ENCODE measurements at regions not wholly inside any gene's neighbourhood (a gene's known extent, or its start where the extent isn't known, plus 50 kb on each side); places are given as distances from the start of the nearest gene placed in this dataset.

- TF ChIP-seq, protein P1, sequence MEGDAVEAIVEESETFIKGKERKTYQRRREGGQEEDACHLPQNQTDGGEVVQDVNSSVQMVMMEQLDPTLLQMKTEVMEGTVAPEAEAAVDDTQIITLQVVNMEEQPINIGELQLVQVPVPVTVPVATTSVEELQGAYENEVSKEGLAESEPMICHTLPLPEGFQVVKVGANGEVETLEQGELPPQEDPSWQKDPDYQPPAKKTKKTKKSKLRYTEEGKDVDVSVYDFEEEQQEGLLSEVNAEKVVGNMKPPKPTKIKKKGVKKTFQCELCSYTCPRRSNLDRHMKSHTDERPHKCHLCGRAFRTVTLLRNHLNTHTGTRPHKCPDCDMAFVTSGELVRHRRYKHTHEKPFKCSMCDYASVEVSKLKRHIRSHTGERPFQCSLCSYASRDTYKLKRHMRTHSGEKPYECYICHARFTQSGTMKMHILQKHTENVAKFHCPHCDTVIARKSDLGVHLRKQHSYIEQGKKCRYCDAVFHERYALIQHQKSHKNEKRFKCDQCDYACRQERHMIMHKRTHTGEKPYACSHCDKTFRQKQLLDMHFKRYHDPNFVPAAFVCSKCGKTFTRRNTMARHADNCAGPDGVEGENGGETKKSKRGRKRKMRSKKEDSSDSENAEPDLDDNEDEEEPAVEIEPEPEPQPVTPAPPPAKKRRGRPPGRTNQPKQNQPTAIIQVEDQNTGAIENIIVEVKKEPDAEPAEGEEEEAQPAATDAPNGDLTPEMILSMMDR (IDR thresholded peaks at IDR 0.05), result no peak
- DNase-seq (no peak), ATAC-seq (no peak)
- H3K27ac Mint-ChIP-seq, result no peak overlapping the region
- Histone ChIP-seq H3K27ac (ENCODE audit: low read length) (no peak overlapping the region), H3K36me3 (ENCODE audit: control insufficient read depth, insufficient read depth, low read length) (no peaks in the 10 kb centered on the region), H3K27me3 (ENCODE audit: control insufficient read depth, insufficient read depth, low read length) (no peaks in the 10 kb centered on the region), H3K4me3 (ENCODE audit: low read length) (no peak overlapping the region), H3K9me3 (ENCODE audit: control insufficient read depth, insufficient read depth, low read length) (no peaks in the 10 kb centered on the region), H3K4me1 (ENCODE audit: control insufficient read depth, insufficient read depth, low read length) (no peaks in the 10 kb centered on the region)
- WGBS (ENCODE audit: insufficient coverage), result 88% methylated on average over 2 of the region's 2 CpGs
- peaks cover 0 to 7% of the 10 kb centered on the region in 2 donors for H3K27me3 Mint-ChIP-seq (ENCODE audit: low read depth in 2 of 2)
- no peaks in the 10 kb centered on the region for H3K4me1 Mint-ChIP-seq
- H3K9me3 Mint-ChIP-seq, result peaks cover 0 to 2% of the 10 kb centered on the region in 2 donors
- no peaks in the 10 kb centered on the region for H3K36me3 Mint-ChIP-seq
- intact Hi-C loops (cut with micrococcal nuclease), result no loop called here
- no peak overlapping the region for H3K4me3 Mint-ChIP-seq
These were observed 651.6 kb upstream of the RORB start for GRCh38 chr9:73845539-73845938.

DNA sequence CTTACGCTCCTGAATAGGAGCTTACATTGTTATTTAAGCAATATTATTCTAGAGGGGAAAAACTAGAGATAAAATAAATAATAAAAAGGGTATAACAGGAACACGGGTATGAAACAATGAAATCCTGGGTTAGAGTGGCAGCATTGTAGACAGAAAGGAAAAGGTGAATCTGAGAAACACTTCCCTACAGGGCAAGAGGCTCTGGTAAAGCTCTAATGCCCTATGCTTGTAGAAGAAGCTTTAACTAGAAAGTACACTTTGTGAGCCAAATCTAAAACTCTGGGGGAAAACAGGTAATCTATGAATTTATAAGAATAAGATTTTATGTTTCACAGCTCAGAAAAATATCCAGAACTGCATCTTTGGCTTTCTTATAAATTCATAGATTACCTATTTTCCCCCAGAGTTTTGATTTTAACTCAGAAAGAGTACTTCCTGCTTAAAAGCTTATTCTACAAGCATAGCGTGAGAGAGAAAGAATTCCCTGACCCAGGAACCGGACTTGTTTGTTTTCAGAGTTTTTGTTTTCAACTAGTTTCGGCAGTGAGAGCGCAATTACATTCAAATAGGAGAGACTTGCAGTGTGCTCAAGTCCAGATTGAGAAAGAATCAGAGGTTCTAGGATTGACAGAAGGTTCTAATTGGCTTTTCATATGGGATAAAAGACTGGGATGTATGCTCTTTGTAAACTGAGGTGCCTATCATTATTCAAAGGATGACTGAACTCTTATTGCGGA lies 651.0 kb upstream of the RORB start:
- Histone ChIP-seq H3K36me3 (ENCODE audit: control insufficient read depth, insufficient read depth, low read length) (no peaks in the 10 kb centered on the region), H3K9me3 (ENCODE audit: control insufficient read depth, insufficient read depth, low read length) (no peaks in the 10 kb centered on the region), H3K27me3 (ENCODE audit: control insufficient read depth, insufficient read depth, low read length) (no peaks in the 10 kb centered on the region), H3K4me3 (ENCODE audit: low read length) (no peak overlapping the region), H3K27ac (ENCODE audit: low read length) (no peak overlapping the region), H3K4me1 (ENCODE audit: control insufficient read depth, insufficient read depth, low read length) (no peaks in the 10 kb centered on the region)
- Mint-ChIP-seq H3K4me3 (no peak overlapping the region), H3K4me1 (no peaks in the 10 kb centered on the region), H3K36me3 (no peaks in the 10 kb centered on the region), H3K9me3 (peaks cover 0 to 4% of the 10 kb centered on the region in 2 donors), H3K27me3 (ENCODE audit: low read depth in 2 of 2) (peaks cover 0 to 7% of the 10 kb centered on the region in 2 donors), H3K27ac (no peak overlapping the region)
- 93% methylated on average over 6 of the region's 7 CpGs for WGBS (ENCODE audit: insufficient coverage)
- intact Hi-C loops (cut with micrococcal nuclease), result no loop called here
- DNase-seq, result no peak
- ATAC-seq, result no peak
- TF ChIP-seq, protein P1 (IDR thresholded peaks at IDR 0.05), result no peak

DNA sequence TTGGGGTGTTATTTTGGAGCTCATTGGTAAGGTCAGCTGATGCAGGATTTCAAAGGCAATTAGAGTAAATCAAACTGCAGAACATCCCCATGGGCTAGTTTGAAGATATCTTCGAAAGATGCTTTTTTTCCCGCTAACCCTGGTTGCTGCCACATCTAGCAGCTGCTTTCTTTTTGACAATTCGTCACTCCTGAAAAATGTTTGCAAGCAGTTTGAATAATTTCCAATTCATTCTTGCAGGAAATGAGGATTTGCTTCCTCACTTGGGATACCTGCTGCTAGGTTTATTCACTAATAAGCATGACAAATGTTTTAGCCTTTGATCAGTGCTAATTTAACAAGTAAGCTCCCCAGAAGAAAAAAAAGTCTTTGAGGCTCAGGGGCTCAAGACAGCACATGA lies 649.6 kb upstream of the RORB start:
- intact Hi-C loops (cut with micrococcal nuclease), result no loop called here
- TF ChIP-seq, protein P1 (IDR thresholded peaks at IDR 0.05), result no peak
- Mint-ChIP-seq H3K27me3 (ENCODE audit: low read depth in 2 of 2) (peaks cover 0 to 7% of the 10 kb centered on the region in 2 donors), H3K9me3 (peaks cover 0 to 5% of the 10 kb centered on the region in 2 donors), H3K36me3 (no peaks in the 10 kb centered on the region), H3K4me3 (no peak overlapping the region), H3K27ac (no peak overlapping the region), H3K4me1 (no peaks in the 10 kb centered on the region)
- DNase-seq, result no peak
- H3K27ac ChIP-seq (ENCODE audit: low read length), result no peak overlapping the region
- no peak for ATAC-seq
- H3K4me1 ChIP-seq (ENCODE audit: control insufficient read depth, insufficient read depth, low read length), result no peaks in the 10 kb centered on the region
- no peaks in the 10 kb centered on the region for H3K9me3 ChIP-seq (ENCODE audit: control insufficient read depth, insufficient read depth, low read length)
- H3K36me3 ChIP-seq (ENCODE audit: control insufficient read depth, insufficient read depth, low read length), result no peaks in the 10 kb centered on the region
- no peak overlapping the region for H3K4me3 ChIP-seq (ENCODE audit: low read length)
- 77% methylated on average over 3 of the region's 3 CpGs for WGBS (ENCODE audit: insufficient coverage)
- H3K27me3 ChIP-seq (ENCODE audit: control insufficient read depth, insufficient read depth, low read length), result no peaks in the 10 kb centered on the region

DNA sequence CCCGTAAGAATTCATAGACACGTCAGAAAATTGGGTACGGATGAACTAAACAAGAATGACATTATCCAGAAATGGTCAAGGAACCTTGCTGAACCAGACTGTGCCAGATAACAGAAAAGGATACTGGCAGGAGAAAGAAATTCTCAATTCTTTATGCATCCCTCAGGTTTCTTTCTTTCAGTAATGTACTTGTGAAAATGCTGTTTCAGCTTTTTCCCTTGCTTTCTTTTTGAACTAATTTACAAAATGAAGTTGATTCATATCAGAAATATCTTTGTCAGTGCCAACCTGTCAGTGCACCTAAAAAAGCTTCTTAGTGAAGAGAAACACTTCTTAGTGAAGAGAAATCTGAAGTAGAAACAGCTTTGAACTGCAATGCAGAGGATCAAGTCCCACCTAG lies 643.6 kb upstream of the RORB start:
- peaks cover 0 to 6% of the 10 kb centered on the region in 2 donors for H3K9me3 Mint-ChIP-seq
- no peak overlapping the region for H3K27ac ChIP-seq (ENCODE audit: low read length)
- DNase-seq (no peak), ATAC-seq (no peak)
- 92% methylated on average over 3 of the region's 3 CpGs for WGBS (ENCODE audit: insufficient coverage)
- peaks cover 0 to 6% of the 10 kb centered on the region in 2 donors for H3K27me3 Mint-ChIP-seq (ENCODE audit: low read depth in 2 of 2)
- no peaks in the 10 kb centered on the region for H3K4me1 Mint-ChIP-seq
- TF ChIP-seq, protein P1 (IDR thresholded peaks at IDR 0.05), result no peak
- intact Hi-C loops (cut with micrococcal nuclease), result no loop called here
- no peak overlapping the region for H3K4me3 Mint-ChIP-seq
- H3K27ac Mint-ChIP-seq, result no peak overlapping the region
- no peaks in the 10 kb centered on the region for H3K36me3 Mint-ChIP-seq
- no peaks in the 10 kb centered on the region for H3K9me3 ChIP-seq (ENCODE audit: control insufficient read depth, insufficient read depth, low read length)
- no peaks in the 10 kb centered on the region for H3K36me3 ChIP-seq (ENCODE audit: control insufficient read depth, insufficient read depth, low read length)
- no peak overlapping the region for H3K4me3 ChIP-seq (ENCODE audit: low read length)
- H3K4me1 ChIP-seq (ENCODE audit: control insufficient read depth, insufficient read depth, low read length), result no peaks in the 10 kb centered on the region
- H3K27me3 ChIP-seq (ENCODE audit: control insufficient read depth, insufficient read depth, low read length), result no peaks in the 10 kb centered on the region

Data from natural killer cell (primary cell).